RPMI8226 (cell line): ENCODE measurements at regions not wholly inside any gene's neighbourhood (a gene's known extent, or its start where the extent isn't known, plus 50 kb on each side); places are given as distances from the start of the nearest gene placed in this dataset.
"Not testable (repeated sequence)": the region's sequence is repeated elsewhere in the genome, so short reads cannot be mapped to it uniquely, and the experiment has no call there.

Experiments used
- DNase-seq: peaks from one replicate; pipeline ENCODE4 v3.0.0-alpha.2; 2015

GRCh38 chr2:221758076-221758475 is 186.0 kb upstream of the EPHA4 start:
- DNase-seq, result no peak

- DNase-seq, result no peak
Measured at GRCh38 chr2:221753401-221753800, 181.3 kb upstream of the EPHA4 start.

- no peak for DNase-seq
Measured at GRCh38 chr2:221752781-221753180, 180.7 kb upstream of the EPHA4 start.

- DNase-seq, result no peak
Measured at GRCh38 chr2:221750316-221750715, 178.2 kb upstream of the EPHA4 start.

GRCh38 chr2:221747289-221747972 is 175.3 kb upstream of the EPHA4 start:
- no peak for DNase-seq

- DNase-seq, result no peak
Measured at GRCh38 chr2:221741496-221742211, 169.6 kb upstream of the EPHA4 start.

- no peak for DNase-seq
Measured at GRCh38 chr2:221731432-221732145, 159.5 kb upstream of the EPHA4 start.

- DNase-seq, result no peak
Measured at GRCh38 chr2:221726894-221727513, 154.9 kb upstream of the EPHA4 start.

GRCh38 chr2:221724631-221725203 is 152.6 kb upstream of the EPHA4 start:
- DNase-seq, result no peak

GRCh38 chr2:221724117-221724516 is 152.0 kb upstream of the EPHA4 start:
- not testable (repeated sequence) for DNase-seq

- DNase-seq, result no peak
Measured at GRCh38 chr2:221716426-221717303, 144.6 kb upstream of the EPHA4 start.

GRCh38 chr2:221715523-221716247 is 143.6 kb upstream of the EPHA4 start:
- DNase-seq, result no peak

- DNase-seq, result no peak
Measured at GRCh38 chr2:221710744-221711143, 138.6 kb upstream of the EPHA4 start.

GRCh38 chr2:221708902-221709301 is 136.8 kb upstream of the EPHA4 start:
- DNase-seq, result no peak

GRCh38 chr2:221705185-221705877 is 133.2 kb upstream of the EPHA4 start:
- DNase-seq, result no peak

- no peak for DNase-seq
Measured at GRCh38 chr2:221704442-221704841, 132.3 kb upstream of the EPHA4 start.

- no peak for DNase-seq
Measured at GRCh38 chr2:221693365-221693764, 121.3 kb upstream of the EPHA4 start.

GRCh38 chr2:221691571-221691970 is 119.5 kb upstream of the EPHA4 start:
- DNase-seq, result no peak

- no peak for DNase-seq
Measured at GRCh38 chr2:221689140-221689539, 117.0 kb upstream of the EPHA4 start.

GRCh38 chr2:221680548-221680947 is 108.4 kb upstream of the EPHA4 start:
- no peak for DNase-seq

- DNase-seq, result no peak
Measured at GRCh38 chr2:221677688-221678087, 105.6 kb upstream of the EPHA4 start.
